GM19238 (cell line): ENCODE measurements at regions not wholly inside any gene's neighbourhood (a gene's known extent, or its start where the extent isn't known, plus 50 kb on each side); places are given as distances from the start of the nearest gene placed in this dataset.

Experiments used
- DNase-seq: peaks from one replicate; pipeline ENCODE4 v3.0.0; 2011; ENCODE audit warnings: low spot score; ENCODE audit not compliant: insufficient read length

- DNase-seq = no peak
Observed at GRCh38 chr6:28732052-28732451, 191.7 kb downstream of the TRIM27 start.

- DNase-seq = no peak
Observed at GRCh38 chr6:28734443-28734959, 189.3 kb downstream of the TRIM27 start.

GRCh38 chr6:28736121-28736520 is 187.7 kb downstream of the TRIM27 start:
- no peak for DNase-seq

GRCh38 chr6:28737750-28738395 is 185.9 kb downstream of the TRIM27 start:
- no peak for DNase-seq

GRCh38 chr6:28738396-28738765 is 185.4 kb downstream of the TRIM27 start:
- no peak for DNase-seq

- no peak for DNase-seq
Observed at GRCh38 chr6:28741363-28741762, 182.4 kb downstream of the TRIM27 start.

- DNase-seq = no peak
Observed at GRCh38 chr6:28742668-28743270, 181.0 kb downstream of the TRIM27 start.

GRCh38 chr6:28743271-28743789 is 180.5 kb downstream of the TRIM27 start:
- DNase-seq = no peak

GRCh38 chr6:28747083-28747630 is 176.6 kb downstream of the TRIM27 start:
- no peak for DNase-seq

- DNase-seq = no peak
Observed at GRCh38 chr6:28747631-28748157, 176.1 kb downstream of the TRIM27 start.

- no peak for DNase-seq
Observed at GRCh38 chr6:28748192-28748591, 175.6 kb downstream of the TRIM27 start.

- DNase-seq = no peak
Observed at GRCh38 chr6:28750926-28751458, 172.8 kb downstream of the TRIM27 start.

GRCh38 chr6:28751514-28751913 is 172.3 kb downstream of the TRIM27 start:
- DNase-seq = no peak

GRCh38 chr6:28751963-28752350 is 171.8 kb downstream of the TRIM27 start:
- DNase-seq = no peak

GRCh38 chr6:28757429-28758045 is 166.2 kb downstream of the TRIM27 start:
- DNase-seq = no peak

GRCh38 chr6:28758046-28758817 is 165.6 kb downstream of the TRIM27 start:
- no peak for DNase-seq

- DNase-seq = no peak
Observed at GRCh38 chr6:28758818-28759235, 165.0 kb downstream of the TRIM27 start.

- no peak for DNase-seq
Observed at GRCh38 chr6:28764014-28764723, 159.6 kb downstream of the TRIM27 start.

GRCh38 chr6:28764761-28765282 is 159.0 kb downstream of the TRIM27 start:
- DNase-seq = no peak

- DNase-seq = no peak
Observed at GRCh38 chr6:28765978-28766351, 157.8 kb downstream of the TRIM27 start.
